Spleen (tissue), 11 donors: ENCODE measurements at regions not wholly inside any gene's neighbourhood (a gene's known extent, or its start where the extent isn't known, plus 50 kb on each side); places are given as distances from the start of the nearest gene placed in this dataset.

Experiments used
- DNase-seq: peaks from one replicate; pipeline ENCODE4 v3.0.0-alpha.2; 2020
- H3K27ac ChIP-seq, 8 donors: fragments of 200-600 bp; sonication (generic) in 7 of 8; 1 replicate in 4 of 8; 2 replicates in 4 of 8; pipeline versions ENCODE4 v1.5.0 to v1.8.0; 2016 to 2021; ENCODE audit warnings: inconsistent platforms in 4 of 8, mild to moderate bottlenecking in 4 of 8, moderate library complexity in 1 of 8
- H3K27me3 ChIP-seq, 7 donors: fragments of 200-600 bp; sonication (generic) in 6 of 7; replicated peaks in 1 of 7; 1 replicate in 4 of 7; 2 replicates in 3 of 7; pipeline versions ENCODE4 v1.5.0 to v1.8.0; 2016 to 2021; ENCODE audit warnings: inconsistent platforms in 3 of 7, mild to moderate bottlenecking in 1 of 7
- H3K36me3 ChIP-seq, 6 donors: fragments of 200-600 bp; sonication (generic) in 5 of 6; 1 replicate in 4 of 6; 2 replicates in 2 of 6; pipeline versions ENCODE4 v1.5.0 to v1.8.0; 2016 to 2021; ENCODE audit warnings: inconsistent platforms in 2 of 6
- H3K4me1 ChIP-seq, 6 donors: fragments of 200-600 bp; sonication (generic) in 5 of 6; 1 replicate in 3 of 6; 2 replicates in 3 of 6; pipeline versions ENCODE4 v1.5.0 to v1.8.0; 2016 to 2021; ENCODE audit warnings: inconsistent platforms in 3 of 6
- H3K4me3 ChIP-seq, 8 donors: fragments of 200-600 bp; sonication (generic) in 7 of 8; 1 replicate in 4 of 8; 2 replicates in 4 of 8; pipeline versions ENCODE4 v1.5.0 to v1.8.0; 2016 to 2021; ENCODE audit warnings: inconsistent platforms in 4 of 8, mild to moderate bottlenecking in 4 of 8, moderate library complexity in 2 of 8
- H3K9me3 ChIP-seq, 8 donors: fragments of 200-600 bp; sonication (generic) in 7 of 8; 1 replicate in 4 of 8; 2 replicates in 4 of 8; pipeline versions ENCODE4 v1.5.0 to v1.8.0; 2016 to 2021; ENCODE audit warnings: inconsistent platforms in 4 of 8
- POLR2A ChIP-seq, 3 donors: fragments of 450-650 bp; IDR thresholded peaks; one replicate each; pipeline ENCODE4 v1.5.1; 2017; ENCODE audit warnings: antibody characterized with exemption in 3 of 3, mild to moderate bottlenecking in 1 of 3
- POLR2AphosphoS5 ChIP-seq, 3 donors: sonication (generic); formaldehyde crosslinking; IDR thresholded peaks; one replicate each; pipeline ENCODE4 v1.5.1; 2017; ENCODE audit warnings: antibody characterized with exemption in 3 of 3
- WGBS, 5 donors: extraction: QIAGEN DNeasy Blood & Tissue Kit in 3 of 5; methylation state at CpG; one replicate each; pipeline versions ENCODE4 v1.1.5 to v1.1.7; 2013 to 2018; 5-methylcytosine and 5-hydroxymethylcytosine counted together
- intact Hi-C: fragments of 100-400 bp; cut with DNase I; formaldehyde crosslinking; loops from one replicate; pipeline ENCODE4 v1.15.0; 2023; ENCODE audit warnings: low total_unique reads
- TF ChIP-seq, protein P1 (sequence below), 11 experiments: fragments of 200-600 bp in 7 of 11; fragments of 450-650 bp in 4 of 11; sonication (generic) in 4 of 11; IDR thresholded peaks in 8 of 11; conservative IDR thresholded peaks in 3 of 11; 1 replicate in 7 of 11; 2 replicates in 4 of 11; pipeline versions ENCODE4 v1.4.0 to v1.8.0; 2016 to 2021; ENCODE audit warnings: antibody characterized with exemption in 11 of 11, inconsistent platforms in 4 of 11, mild to moderate bottlenecking in 1 of 11
- donor health status: healthy with polysubstance abuse.
- donor health status: DM: no; HTN: no; CAD: no; lungs with moderate emphysema.
- donor health status: DM: no; HTN: no; CAD: no.
- donor health status: Bipolar disorder and iron deficiency.
- donor health status: healthy.
- donor health status: DM: no; HTN: no; CAD: no.
- donor health status: DM: yes; HTN: yes; CAD: no.

DNA sequence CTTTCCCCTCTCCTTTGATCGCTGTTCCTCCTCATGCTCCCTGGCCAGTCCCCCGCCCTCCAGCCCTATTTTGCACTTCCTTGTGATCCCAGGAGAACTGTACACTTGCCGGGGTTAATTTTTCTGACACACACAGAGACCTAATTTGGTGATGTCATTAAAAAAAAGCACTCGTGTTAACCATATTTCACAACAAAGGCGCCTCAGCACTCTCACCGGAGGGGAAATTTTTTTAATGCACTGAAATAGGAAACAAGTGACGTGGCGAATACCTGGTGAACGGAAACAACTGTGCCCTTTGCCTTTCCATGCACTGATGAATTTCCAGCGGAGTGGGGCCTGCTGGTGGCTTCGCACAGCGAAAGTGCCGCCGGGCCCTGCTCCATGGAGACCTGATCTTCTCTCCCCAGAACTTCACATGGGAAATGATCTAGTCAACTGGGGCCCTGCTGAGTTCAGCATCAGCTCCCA, 53.9 kb upstream of the TAGAP start:
- Histone ChIP-seq H3K9me3 (no peaks in the 10 kb centered on the region), H3K27me3 (no peaks in the 10 kb centered on the region), H3K27ac (peak overlapping the region; percentile 63 to 83 (median 80)), H3K4me3 (peak overlapping the region in 1 of 8 donors; percentile 31), H3K4me1 (peaks cover 8 to 88% (median 41%) of the 10 kb centered on the region in 6 donors), H3K36me3 (no peaks in the 10 kb centered on the region)
- 20 to 42% (median 31%) methylated on average over 14 of the region's 14 CpGs for WGBS, 5 donors
- peak; percentile 87 for DNase-seq
- peak in 1 of 3 donors; percentile 69 for TF ChIP-seq POLR2AphosphoS5 (IDR thresholded peaks at IDR 0.05)
- no peak for TF ChIP-seq POLR2A (IDR thresholded peaks at IDR 0.05)
- TF ChIP-seq, protein P1, sequence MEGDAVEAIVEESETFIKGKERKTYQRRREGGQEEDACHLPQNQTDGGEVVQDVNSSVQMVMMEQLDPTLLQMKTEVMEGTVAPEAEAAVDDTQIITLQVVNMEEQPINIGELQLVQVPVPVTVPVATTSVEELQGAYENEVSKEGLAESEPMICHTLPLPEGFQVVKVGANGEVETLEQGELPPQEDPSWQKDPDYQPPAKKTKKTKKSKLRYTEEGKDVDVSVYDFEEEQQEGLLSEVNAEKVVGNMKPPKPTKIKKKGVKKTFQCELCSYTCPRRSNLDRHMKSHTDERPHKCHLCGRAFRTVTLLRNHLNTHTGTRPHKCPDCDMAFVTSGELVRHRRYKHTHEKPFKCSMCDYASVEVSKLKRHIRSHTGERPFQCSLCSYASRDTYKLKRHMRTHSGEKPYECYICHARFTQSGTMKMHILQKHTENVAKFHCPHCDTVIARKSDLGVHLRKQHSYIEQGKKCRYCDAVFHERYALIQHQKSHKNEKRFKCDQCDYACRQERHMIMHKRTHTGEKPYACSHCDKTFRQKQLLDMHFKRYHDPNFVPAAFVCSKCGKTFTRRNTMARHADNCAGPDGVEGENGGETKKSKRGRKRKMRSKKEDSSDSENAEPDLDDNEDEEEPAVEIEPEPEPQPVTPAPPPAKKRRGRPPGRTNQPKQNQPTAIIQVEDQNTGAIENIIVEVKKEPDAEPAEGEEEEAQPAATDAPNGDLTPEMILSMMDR (IDR thresholded peaks at IDR 0.05 in 8 of 11, conservative IDR thresholded peaks at IDR 0.05 in 3 of 11), result peak in 2 of 11 experiments; percentile 11 to 18
- intact Hi-C loops, result no loop called here

DNA sequence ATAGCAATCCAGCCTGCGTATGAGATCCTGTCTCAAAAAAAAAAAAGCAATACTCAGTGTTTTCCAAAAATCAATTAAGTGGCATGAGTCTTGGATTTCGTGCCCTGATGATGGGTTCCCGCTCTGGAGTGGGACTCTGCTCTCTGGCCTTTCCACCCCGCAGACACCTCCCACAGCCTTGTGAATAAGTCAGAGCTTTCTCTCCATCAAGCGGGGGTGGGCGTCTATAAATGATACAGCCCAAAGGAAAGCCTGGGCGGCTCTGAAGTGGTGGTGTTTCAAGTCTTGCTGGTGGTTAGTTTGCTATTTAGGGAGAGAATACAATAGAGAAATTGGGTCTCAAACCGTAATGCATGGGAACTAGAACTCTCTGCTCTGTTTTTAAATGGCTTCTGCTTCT, 52.5 kb upstream of the TAGAP start:
- TF ChIP-seq POLR2A (IDR thresholded peaks at IDR 0.05) (no peak), POLR2AphosphoS5 (IDR thresholded peaks at IDR 0.05) (no peak)
- TF ChIP-seq, protein P1 (IDR thresholded peaks at IDR 0.05 in 8 of 11, conservative IDR thresholded peaks at IDR 0.05 in 3 of 11), result no peak
- WGBS, 5 donors, result 78 to 82% (median 80%) methylated on average over 8 of the region's 8 CpGs
- DNase-seq, result no peak
- no peaks in the 10 kb centered on the region for H3K36me3 ChIP-seq
- peak overlapping the region in 1 of 8 donors; percentile 82 for H3K27ac ChIP-seq
- no peaks in the 10 kb centered on the region for H3K27me3 ChIP-seq
- intact Hi-C loops, result no loop called here
- H3K4me3 ChIP-seq, result no peak overlapping the region
- H3K9me3 ChIP-seq, result no peaks in the 10 kb centered on the region
- H3K4me1 ChIP-seq, result peaks cover 4 to 88% (median 43%) of the 10 kb centered on the region in 6 donors

DNA sequence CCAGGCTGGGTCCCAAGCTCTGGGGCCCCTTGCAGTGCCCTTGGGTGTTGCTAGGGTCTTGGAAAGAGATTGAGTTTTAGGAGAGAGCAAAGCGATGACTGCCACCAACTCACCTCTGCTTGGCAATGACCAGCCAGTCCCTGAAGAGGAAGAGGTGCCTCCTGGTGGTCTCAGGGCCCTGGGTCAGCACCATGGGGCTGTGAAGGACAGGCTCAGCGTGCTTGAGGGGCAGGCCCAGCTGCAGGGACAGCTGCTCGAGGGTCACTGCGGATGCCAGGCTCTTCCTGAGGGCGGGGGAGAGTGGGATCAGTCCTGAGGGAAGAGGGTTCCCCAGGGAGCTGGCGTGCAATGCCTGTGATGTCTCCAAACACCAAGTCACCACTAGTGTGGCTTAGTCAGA, 50.8 kb upstream of the TAGAP start:
- WGBS, 5 donors, result 71 to 87% (median 77%) methylated on average over 6 of the region's 6 CpGs
- TF ChIP-seq POLR2A (IDR thresholded peaks at IDR 0.05) (no peak), POLR2AphosphoS5 (IDR thresholded peaks at IDR 0.05) (no peak)
- TF ChIP-seq, protein P1 (IDR thresholded peaks at IDR 0.05 in 8 of 11, conservative IDR thresholded peaks at IDR 0.05 in 3 of 11), result no peak
- H3K36me3 ChIP-seq, result no peaks in the 10 kb centered on the region
- H3K4me3 ChIP-seq, result no peak overlapping the region
- intact Hi-C loops, result no loop called here
- no peaks in the 10 kb centered on the region for H3K27me3 ChIP-seq
- DNase-seq, result no peak
- no peaks in the 10 kb centered on the region for H3K9me3 ChIP-seq
- peak overlapping the region in 7 of 8 donors; percentile 72 to 90 (median 80) for H3K27ac ChIP-seq
- peaks cover 4 to 92% (median 43%) of the 10 kb centered on the region in 6 donors for H3K4me1 ChIP-seq

DNA sequence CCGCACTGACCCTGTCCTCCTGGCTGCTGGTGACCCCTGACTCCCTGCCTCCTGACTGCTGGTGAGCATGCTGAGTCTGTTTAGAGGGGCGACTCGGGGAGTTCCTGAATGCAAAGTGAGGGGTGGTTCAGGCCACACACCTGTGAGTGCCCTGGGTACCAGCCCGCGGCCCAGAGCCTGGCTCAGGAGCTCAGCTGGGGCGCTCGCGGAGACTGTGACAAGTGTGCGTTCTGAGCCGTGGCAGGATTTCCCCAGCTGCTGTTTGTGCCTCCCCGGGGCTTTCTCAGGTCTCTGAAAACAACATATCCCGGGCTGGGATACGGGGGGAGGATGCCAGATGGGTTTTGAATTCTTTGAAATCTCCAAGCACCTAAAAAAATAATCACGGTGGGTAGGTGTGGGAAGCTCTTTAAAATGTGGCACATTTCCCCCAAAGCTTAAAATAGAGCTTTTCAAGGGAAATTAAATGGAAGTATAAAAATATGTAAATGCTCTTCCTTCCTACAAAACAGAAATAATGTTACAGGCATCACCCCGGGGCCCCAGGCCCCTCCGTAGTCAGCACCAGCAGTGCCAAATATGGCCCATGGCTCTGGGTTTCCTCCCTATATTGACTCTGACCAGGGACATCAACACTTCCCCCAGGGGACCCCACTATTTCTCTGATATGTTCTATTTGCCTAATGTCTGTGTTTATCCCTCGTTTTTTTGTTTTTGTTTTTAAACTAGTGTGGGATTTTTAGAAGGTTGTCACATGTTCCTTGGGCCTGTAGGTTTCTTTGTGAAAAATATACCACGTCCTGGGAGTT, 49.9 kb upstream of the TAGAP start:
- Histone ChIP-seq H3K9me3 (no peaks in the 10 kb centered on the region), H3K4me1 (peaks cover 4 to 85% (median 41%) of the 10 kb centered on the region in 6 donors), H3K36me3 (no peaks in the 10 kb centered on the region), H3K4me3 (peak overlapping the region in 1 of 8 donors; percentile 31), H3K27ac (peak overlapping the region; percentile 21 to 90 (median 80)), H3K27me3 (no peaks in the 10 kb centered on the region)
- intact Hi-C loops, result no loop called here
- DNase-seq, result peak; percentile 94
- WGBS, 5 donors, result 31 to 50% (median 47%) methylated on average over 13 to 18 of the region's 18 CpGs
- TF ChIP-seq POLR2AphosphoS5 (IDR thresholded peaks at IDR 0.05), result peak; percentile 36 to 75 (median 75)
- no peak for TF ChIP-seq POLR2A (IDR thresholded peaks at IDR 0.05)
